DOHH2 (cell line): ENCODE measurements at regions not wholly inside any gene's neighbourhood (a gene's known extent, or its start where the extent isn't known, plus 50 kb on each side); places are given as distances from the start of the nearest gene placed in this dataset.

Experiments
- CTCF ChIP-seq: fragments of 200-600 bp; sonication (generic); IDR thresholded peaks from one replicate; pipeline ENCODE4 v1.5.1; 2014; ENCODE audit warnings: antibody characterized with exemption, mild to moderate bottlenecking, low read depth, low read length; ENCODE audit not compliant: poor library complexity, severe bottlenecking
- EZH2phosphoT487 ChIP-seq: fragments of 200-600 bp; sonication (generic); IDR thresholded peaks from 2 replicates; pipeline ENCODE4 v1.6.1; 2017; ENCODE audit warnings: borderline replicate concordance, mild to moderate bottlenecking, antibody characterized with exemption, low read length, moderate library complexity, mixed read lengths

- no peak for TF ChIP-seq CTCF
- no peak for TF ChIP-seq EZH2phosphoT487
These were observed 65.0 kb upstream of the NHSL1 start for GRCh38 chr6:138564170-138564721.
